Panc1 (cell line): ENCODE measurements at regions not wholly inside any gene's neighbourhood (a gene's known extent, or its start where the extent isn't known, plus 50 kb on each side); places are given as distances from the start of the nearest gene placed in this dataset.
"Not testable (repeated sequence)": the region's sequence is repeated elsewhere in the genome, so short reads cannot be mapped to it uniquely, and the experiment has no call there.

Experiments
- CTCF ChIP-seq: fragments of 450-650 bp; IDR thresholded peaks from 2 replicates; pipeline ENCODE4 v1.5.1; 2017; ENCODE audit warnings: mild to moderate bottlenecking
- POLR2AphosphoS5 ChIP-seq: IDR thresholded peaks from 2 replicates; pipeline ENCODE4 v1.6.1; 2012; ENCODE audit warnings: mild to moderate bottlenecking, low read depth, low read length, moderate library complexity
- REST ChIP-seq, 2 experiments: IDR thresholded peaks; 2 replicates each; pipeline ENCODE4 v1.6.1; 2011 to 2012; ENCODE audit warnings: low read depth in 2 of 2, control low read depth in 1 of 2, low read length in 1 of 2, mild to moderate bottlenecking in 1 of 2, moderate library complexity in 1 of 2; ENCODE audit not compliant: insufficient read depth in 1 of 2
- SIN3A ChIP-seq: IDR thresholded peaks from 2 replicates; pipeline ENCODE4 v1.6.1; 2012; ENCODE audit warnings: low read depth, mild to moderate bottlenecking, low read length, moderate library complexity, borderline replicate concordance; ENCODE audit not compliant: insufficient read depth
- TCF7L2 ChIP-seq: IDR thresholded peaks from 2 replicates; pipeline ENCODE4 v1.6.1; 2011; ENCODE audit warnings: mild to moderate bottlenecking, low read depth, low read length, inconsistent platforms

GRCh38 chr16:29221281-29221955, 185.1 kb downstream of the NPIPB11 start:
- TF ChIP-seq CTCF; REST (IDR thresholded peaks at IDR 0.05; ENCODE audit: insufficient read depth in 1 of 2, low read depth in 2 of 2, low read length in 1 of 2); POLR2AphosphoS5; SIN3A; TCF7L2: not testable (repeated sequence)
